ENCODE measurements at regions not wholly inside any gene's neighbourhood (a gene's known extent, or its start where the extent isn't known, plus 50 kb on each side); places are given as distances from the start of the nearest gene placed in this dataset.

- no peak for TF ChIP-seq CTCF (conservative IDR thresholded peaks at IDR 0.05; ENCODE audit: low read length)
- TF ChIP-seq EZH2phosphoT487 (IDR thresholded peaks at IDR 0.05; ENCODE audit: borderline replicate concordance) = no peak
These were observed 629.1 kb upstream of the IMPG1 start for GRCh38 chr6:76701610-76702009.
